GM10266 (cell line): ENCODE measurements at regions not wholly inside any gene's neighbourhood (a gene's known extent, or its start where the extent isn't known, plus 50 kb on each side); places are given as distances from the start of the nearest gene placed in this dataset.

ENCODE experiments used
- DNase-seq: peaks from one replicate; pipeline ENCODE4 v3.0.0; 2012; ENCODE audit errors: extremely low spot score
- TF ChIP-seq, protein P1 (sequence below): IDR thresholded peaks from 2 replicates; pipeline ENCODE4 v1.5.1; 2012; ENCODE audit warnings: mild to moderate bottlenecking, low read depth; ENCODE audit not compliant: control insufficient read depth, insufficient read depth; ENCODE audit errors: missing control alignments

DNA sequence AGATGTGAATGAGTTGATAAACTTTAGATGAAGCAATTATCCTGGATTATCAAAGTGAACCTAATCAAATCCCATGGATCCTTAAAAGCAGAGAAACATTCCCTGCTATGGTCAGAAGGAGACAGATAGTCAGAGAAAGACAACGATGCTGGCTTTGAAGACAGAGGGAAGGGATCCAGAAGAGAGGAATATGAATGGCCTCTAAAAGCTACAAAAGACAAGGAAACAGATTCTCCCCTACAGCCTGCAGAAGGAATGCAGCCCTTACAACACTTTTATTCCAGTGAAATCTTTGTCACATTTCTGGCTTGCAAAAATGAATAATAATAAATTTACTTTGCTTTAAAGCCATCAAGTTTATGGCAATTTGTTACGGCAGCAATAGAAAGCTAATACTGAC lies 1164.2 kb downstream of the PCDH17 start:
- DNase-seq: no peak
- TF ChIP-seq, protein P1, sequence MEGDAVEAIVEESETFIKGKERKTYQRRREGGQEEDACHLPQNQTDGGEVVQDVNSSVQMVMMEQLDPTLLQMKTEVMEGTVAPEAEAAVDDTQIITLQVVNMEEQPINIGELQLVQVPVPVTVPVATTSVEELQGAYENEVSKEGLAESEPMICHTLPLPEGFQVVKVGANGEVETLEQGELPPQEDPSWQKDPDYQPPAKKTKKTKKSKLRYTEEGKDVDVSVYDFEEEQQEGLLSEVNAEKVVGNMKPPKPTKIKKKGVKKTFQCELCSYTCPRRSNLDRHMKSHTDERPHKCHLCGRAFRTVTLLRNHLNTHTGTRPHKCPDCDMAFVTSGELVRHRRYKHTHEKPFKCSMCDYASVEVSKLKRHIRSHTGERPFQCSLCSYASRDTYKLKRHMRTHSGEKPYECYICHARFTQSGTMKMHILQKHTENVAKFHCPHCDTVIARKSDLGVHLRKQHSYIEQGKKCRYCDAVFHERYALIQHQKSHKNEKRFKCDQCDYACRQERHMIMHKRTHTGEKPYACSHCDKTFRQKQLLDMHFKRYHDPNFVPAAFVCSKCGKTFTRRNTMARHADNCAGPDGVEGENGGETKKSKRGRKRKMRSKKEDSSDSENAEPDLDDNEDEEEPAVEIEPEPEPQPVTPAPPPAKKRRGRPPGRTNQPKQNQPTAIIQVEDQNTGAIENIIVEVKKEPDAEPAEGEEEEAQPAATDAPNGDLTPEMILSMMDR: no peak

GRCh38 chr13:58804832-58805231 lies 1173.3 kb downstream of the PCDH17 start:
- TF ChIP-seq, protein P1: no peak

GRCh38 chr13:58806401-58806800 lies 1174.9 kb downstream of the PCDH17 start:
- TF ChIP-seq, protein P1: no peak
- no peak for DNase-seq

More at GRCh38 chr13:58804832-58805231, 1173.3 kb downstream of the PCDH17 start:
- no peak for DNase-seq

- DNase-seq: no peak
These were observed 1192.2 kb downstream of the PCDH17 start for GRCh38 chr13:58823701-58824100.

GRCh38 chr13:58827904-58828303 lies 1196.4 kb downstream of the PCDH17 start:
- DNase-seq: no peak
- TF ChIP-seq, protein P1: no peak

More at GRCh38 chr13:58823701-58824100, 1192.2 kb downstream of the PCDH17 start:
- TF ChIP-seq, protein P1: no peak

- TF ChIP-seq, protein P1: no peak
- no peak for DNase-seq
These were observed 1199.3 kb downstream of the PCDH17 start for GRCh38 chr13:58830841-58831240.

DNA sequence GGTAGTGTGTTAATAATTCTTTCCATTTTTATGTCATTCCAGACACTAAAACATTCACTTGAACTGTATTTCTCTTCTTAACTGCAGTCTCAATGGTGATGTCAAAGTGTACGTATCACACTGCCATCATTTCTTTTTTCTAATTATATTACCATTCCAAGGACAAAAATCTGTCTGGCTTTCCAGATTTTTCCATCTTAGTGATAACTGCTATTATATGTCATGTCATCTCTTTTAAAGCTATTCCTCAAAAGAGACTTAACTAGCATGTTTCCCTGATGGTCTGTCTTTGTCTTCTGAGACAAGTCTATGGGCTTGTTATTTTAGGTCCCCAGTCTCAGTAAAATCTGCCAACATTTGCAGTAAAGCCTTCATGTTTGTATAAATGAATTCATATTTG lies 1207.1 kb downstream of the PCDH17 start:
- DNase-seq: no peak
- TF ChIP-seq, protein P1: no peak
